Caco-2 (cell line): ENCODE measurements at regions not wholly inside any gene's neighbourhood (a gene's known extent, or its start where the extent isn't known, plus 50 kb on each side); places are given as distances from the start of the nearest gene placed in this dataset.

Experiments used
- BruUV-seq: library from RNA; stranded (reverse); fragments of 400-500 nt; replicated peaks from 2 replicates; lab custom pipeline; 2021; lab: Mats Ljungman, UMichigan
- CTCF ChIA-PET: fragments of 300-600 bp; sonication (Branson Sonifier 250); formaldehyde crosslinking; loops from one replicate; lab custom pipeline; 2022; ENCODE audit warnings: antibody characterized with exemption; lab: Charles Lee
- POLR2A ChIA-PET: fragments of 300-600 bp; sonication (Branson Sonifier 250); formaldehyde crosslinking; loops from one replicate; lab custom pipeline; 2022; ENCODE audit warnings: antibody characterized with exemption; lab: Charles Lee
- DNase-seq, 2 experiments: peaks; one replicate each; pipeline versions ENCODE4 v3.0.0 to v3.0.0-alpha.2; 2020 to 2022
- H3K27me3 ChIP-seq: replicated peaks from 2 replicates; pipeline ENCODE4 v1.6.0; 2011; ENCODE audit warnings: low read length; ENCODE audit not compliant: control insufficient read depth, insufficient read depth
- H3K36me3 ChIP-seq: 2 replicates; pipeline ENCODE4 v1.5.1; 2011; ENCODE audit warnings: low read length; ENCODE audit not compliant: control insufficient read depth, insufficient read depth
- H3K4me1 ChIP-seq: fragments of 250-450 bp; sonication (Bioruptor Pico); 2 replicates; pipeline ENCODE4 v1.5.1; 2020; ENCODE audit warnings: mild to moderate bottlenecking
- H3K4me3 ChIP-seq: 2 replicates; pipeline ENCODE4 v1.5.1; 2011; ENCODE audit warnings: low read depth, mild to moderate bottlenecking, control low read depth, low read length
- H3K9me3 ChIP-seq: fragments of 250-450 bp; sonication (Bioruptor Pico); 2 replicates; pipeline ENCODE4 v1.5.1; 2020; ENCODE audit warnings: mild to moderate bottlenecking, moderate library complexity
- H3K27ac Mint-ChIP-seq: one replicate; pipeline ENCODE4 v1.8.0; 2022; ENCODE audit warnings: mixed read lengths; ENCODE audit not compliant: unreplicated experiment
- H3K27me3 Mint-ChIP-seq: one replicate; pipeline ENCODE4 v1.8.0; 2022; ENCODE audit warnings: mixed read lengths; ENCODE audit not compliant: insufficient read depth, unreplicated experiment
- H3K36me3 Mint-ChIP-seq: one replicate; pipeline ENCODE4 v1.8.0; 2022; ENCODE audit warnings: mild to moderate bottlenecking, mixed read lengths; ENCODE audit not compliant: insufficient read depth, unreplicated experiment
- H3K4me1 Mint-ChIP-seq: one replicate; pipeline ENCODE4 v1.8.0; 2022; ENCODE audit warnings: low read depth, mixed read lengths; ENCODE audit not compliant: unreplicated experiment
- H3K4me3 Mint-ChIP-seq: one replicate; pipeline ENCODE4 v1.8.0; 2022; ENCODE audit warnings: mild to moderate bottlenecking, moderate library complexity, mixed read lengths; ENCODE audit not compliant: unreplicated experiment
- H3K9me3 Mint-ChIP-seq: one replicate; pipeline ENCODE4 v1.8.0; 2022; ENCODE audit warnings: mixed read lengths; ENCODE audit not compliant: unreplicated experiment
- CTCF ChIP-seq, 2 experiments: fragments of 200-600 bp in 1 of 2; IDR thresholded peaks; 1 replicate in 1 of 2; 2 replicates in 1 of 2; pipeline versions ENCODE4 v1.5.1 to v1.8.0; 2011 to 2022; ENCODE audit warnings: antibody characterized with exemption in 1 of 2, control low read depth in 1 of 2, inconsistent platforms in 1 of 2, low read depth in 1 of 2, low read length in 1 of 2, mild to moderate bottlenecking in 1 of 2, moderate library complexity in 1 of 2; ENCODE audit not compliant: insufficient read depth in 1 of 2, severe bottlenecking in 1 of 2, unreplicated experiment in 1 of 2
- intact Hi-C: fragments of 100-400 bp; cut with micrococcal nuclease; formaldehyde crosslinking; loops from one replicate; pipeline ENCODE4 v1.10.0; 2022; ENCODE audit not compliant: unreplicated experiment

DNA sequence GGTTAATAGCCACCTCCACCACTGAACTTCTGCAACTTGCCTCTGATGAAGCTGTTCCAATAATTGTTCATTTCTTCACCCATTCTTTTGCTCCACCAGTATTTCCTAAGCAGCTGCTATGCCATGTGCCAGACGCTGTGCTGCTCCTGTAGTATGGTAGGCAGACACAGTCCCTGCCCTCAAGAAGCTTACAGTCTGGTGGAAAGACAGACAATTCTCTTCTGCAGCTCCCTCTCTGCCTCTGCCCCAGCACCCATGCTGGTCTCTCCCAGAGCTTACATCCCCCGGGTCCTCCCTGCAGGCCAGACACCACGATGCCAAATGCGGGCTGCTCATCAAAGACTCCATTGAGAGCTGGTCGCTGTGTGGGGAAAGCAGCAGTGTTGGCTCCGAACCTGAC lies 111.6 kb upstream of the ESRRB start:
- H3K27ac Mint-ChIP-seq = no peak overlapping the region
- no peaks in the 10 kb centered on the region for H3K36me3 Mint-ChIP-seq
- H3K4me3 ChIP-seq = no peak overlapping the region
- no peaks in the 10 kb centered on the region for H3K36me3 ChIP-seq
- H3K4me1 Mint-ChIP-seq = no peaks in the 10 kb centered on the region
- H3K4me1 ChIP-seq = no peaks in the 10 kb centered on the region
- H3K27me3 Mint-ChIP-seq = peaks cover 12% of the 10 kb centered on the region
- H3K4me3 Mint-ChIP-seq = no peak overlapping the region
- ChIA-PET CTCF (no interaction called here), POLR2A (no interaction called here)
- DNase-seq = no peak
- H3K27me3 ChIP-seq = no peaks in the 10 kb centered on the region
- no peaks in the 10 kb centered on the region for H3K9me3 Mint-ChIP-seq
- H3K9me3 ChIP-seq = no peaks in the 10 kb centered on the region
- no peak for TF ChIP-seq CTCF (IDR thresholded peaks at IDR 0.05; ENCODE audit: insufficient read depth in 1 of 2, low read depth in 1 of 2, low read length in 1 of 2, severe bottlenecking in 1 of 2, unreplicated experiment in 1 of 2)
- intact Hi-C loops = no loop called here
- BruUV-seq = no TSS peak

- no peaks in the 10 kb centered on the region for H3K27me3 ChIP-seq
- no peaks in the 10 kb centered on the region for H3K4me1 ChIP-seq
- BruUV-seq = no TSS peak
- DNase-seq = peak; percentile 57 to 69
- H3K36me3 ChIP-seq = no peaks in the 10 kb centered on the region
- intact Hi-C loops = no loop called here
- peak overlapping the region; percentile 44 for H3K4me3 ChIP-seq
- TF ChIP-seq CTCF (IDR thresholded peaks at IDR 0.05; ENCODE audit: insufficient read depth in 1 of 2, low read depth in 1 of 2, low read length in 1 of 2, severe bottlenecking in 1 of 2, unreplicated experiment in 1 of 2) = peak in 1 of 2 experiments; percentile 5
- H3K36me3 Mint-ChIP-seq = no peaks in the 10 kb centered on the region
- H3K9me3 ChIP-seq = no peaks in the 10 kb centered on the region
- CTCF ChIA-PET = interaction anchor here (0.7 kb wide), 1 partner anchor 1119 kb away, joined by 3 read pairs; no protein-coding TSS in a partner anchor
- POLR2A ChIA-PET = no interaction called here
- peak overlapping the region; percentile 62 for H3K4me3 Mint-ChIP-seq
- no peaks in the 10 kb centered on the region for H3K9me3 Mint-ChIP-seq
- H3K4me1 Mint-ChIP-seq = no peaks in the 10 kb centered on the region
- no peak overlapping the region for H3K27ac Mint-ChIP-seq
- H3K27me3 Mint-ChIP-seq = peaks cover 21% of the 10 kb centered on the region
Measured at GRCh38 chr14:76267322-76268046, 108.5 kb upstream of the ESRRB start.

DNA sequence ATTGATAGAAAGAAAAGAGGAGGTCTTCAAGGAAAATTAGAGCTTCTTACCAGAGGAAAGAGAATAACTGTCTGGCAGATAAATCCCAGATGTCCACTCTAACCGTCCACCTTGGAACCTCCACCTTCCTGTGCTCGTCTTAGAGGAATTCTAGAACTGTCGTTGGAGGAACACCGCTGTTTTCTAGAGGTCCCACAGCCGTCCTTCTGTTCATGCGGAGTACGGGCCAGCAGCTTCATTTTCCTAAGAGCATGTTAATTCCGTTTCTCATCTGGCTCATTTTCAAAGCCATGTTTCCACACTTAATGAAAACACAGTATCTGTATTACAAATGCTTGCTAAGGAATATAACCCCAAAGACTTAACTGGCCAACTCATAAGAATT lies 107.9 kb upstream of the ESRRB start:
- BruUV-seq = no TSS peak
- peak overlapping the region; percentile 62 for H3K4me3 Mint-ChIP-seq

More for the DNA sequence above, 107.9 kb upstream of the ESRRB start:
- Mint-ChIP-seq H3K36me3 (no peaks in the 10 kb centered on the region), H3K27me3 (peaks cover 24% of the 10 kb centered on the region), H3K27ac (no peak overlapping the region), H3K4me1 (no peaks in the 10 kb centered on the region), H3K9me3 (no peaks in the 10 kb centered on the region)
- ChIA-PET CTCF (no interaction called here), POLR2A (no interaction called here)
- intact Hi-C loops = no loop called here
- no peak for TF ChIP-seq CTCF (IDR thresholded peaks at IDR 0.05; ENCODE audit: insufficient read depth in 1 of 2, low read depth in 1 of 2, low read length in 1 of 2, severe bottlenecking in 1 of 2, unreplicated experiment in 1 of 2)
- no peaks in the 10 kb centered on the region for H3K36me3 ChIP-seq
- H3K27me3 ChIP-seq = no peaks in the 10 kb centered on the region
- H3K9me3 ChIP-seq = no peaks in the 10 kb centered on the region
- no peak for DNase-seq
- H3K4me1 ChIP-seq = no peaks in the 10 kb centered on the region
- H3K4me3 ChIP-seq = peak overlapping the region; percentile 44
